Sigmoid colon (tissue), 4 donors: ENCODE measurements at regions not wholly inside any gene's neighbourhood (a gene's known extent, or its start where the extent isn't known, plus 50 kb on each side); places are given as distances from the start of the nearest gene placed in this dataset.

ENCODE experiments used
- CTCF ChIP-seq, 4 experiments: fragments of 450-650 bp in 3 of 4; fragments of 200-600 bp in 1 of 4; IDR thresholded peaks; one replicate each; pipeline ENCODE4 v1.5.1; 2016 to 2019; ENCODE audit warnings: antibody characterized with exemption in 4 of 4, mild to moderate bottlenecking in 3 of 4, moderate library complexity in 2 of 4
- EP300 ChIP-seq, 4 donors: sonication (generic); formaldehyde crosslinking; IDR thresholded peaks; one replicate each; pipeline ENCODE4 v1.6.1; 2017; ENCODE audit warnings: antibody characterized with exemption in 4 of 4

- TF ChIP-seq EP300 (IDR thresholded peaks at IDR 0.05), result no peak
- no peak for TF ChIP-seq CTCF (IDR thresholded peaks at IDR 0.05)
Observed at GRCh38 chr3:25130724-25131520, 297.1 kb upstream of the RARB start.
